HG02938 (cell line): ENCODE measurements at regions not wholly inside any gene's neighbourhood (a gene's known extent, or its start where the extent isn't known, plus 50 kb on each side); places are given as distances from the start of the nearest gene placed in this dataset.
"Not testable (repeated sequence)": the region's sequence is repeated elsewhere in the genome, so short reads cannot be mapped to it uniquely, and the experiment has no call there.

ENCODE experiments used
- ATAC-seq: cut with Tn5 transposase; IDR thresholded peaks from one replicate; pipeline ENCODE4 v1.9.1; 2021; ENCODE audit warnings: mild to moderate bottlenecking, moderate library complexity; ENCODE audit not compliant: unreplicated experiment

DNA sequence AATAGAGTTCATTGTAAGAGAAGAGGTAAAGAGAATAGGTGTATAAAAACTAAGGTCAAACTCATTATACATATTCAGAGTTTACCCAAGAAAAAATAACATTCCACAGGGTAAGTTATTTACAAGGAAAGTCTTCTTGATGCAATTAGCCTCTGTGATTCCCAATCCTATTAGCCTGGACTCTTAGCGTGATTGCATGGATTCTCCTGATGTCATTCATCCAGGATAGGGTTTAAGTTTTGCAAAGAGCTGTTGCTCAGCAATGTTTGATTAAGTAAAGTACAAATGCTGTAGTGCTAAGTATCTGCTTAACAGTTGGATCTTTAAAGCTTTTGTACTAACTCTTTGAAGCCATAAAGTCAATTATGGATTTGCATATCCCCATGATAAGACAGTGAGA is 767.8 kb upstream of the LUZP2 start:
- ATAC-seq: no peak

DNA sequence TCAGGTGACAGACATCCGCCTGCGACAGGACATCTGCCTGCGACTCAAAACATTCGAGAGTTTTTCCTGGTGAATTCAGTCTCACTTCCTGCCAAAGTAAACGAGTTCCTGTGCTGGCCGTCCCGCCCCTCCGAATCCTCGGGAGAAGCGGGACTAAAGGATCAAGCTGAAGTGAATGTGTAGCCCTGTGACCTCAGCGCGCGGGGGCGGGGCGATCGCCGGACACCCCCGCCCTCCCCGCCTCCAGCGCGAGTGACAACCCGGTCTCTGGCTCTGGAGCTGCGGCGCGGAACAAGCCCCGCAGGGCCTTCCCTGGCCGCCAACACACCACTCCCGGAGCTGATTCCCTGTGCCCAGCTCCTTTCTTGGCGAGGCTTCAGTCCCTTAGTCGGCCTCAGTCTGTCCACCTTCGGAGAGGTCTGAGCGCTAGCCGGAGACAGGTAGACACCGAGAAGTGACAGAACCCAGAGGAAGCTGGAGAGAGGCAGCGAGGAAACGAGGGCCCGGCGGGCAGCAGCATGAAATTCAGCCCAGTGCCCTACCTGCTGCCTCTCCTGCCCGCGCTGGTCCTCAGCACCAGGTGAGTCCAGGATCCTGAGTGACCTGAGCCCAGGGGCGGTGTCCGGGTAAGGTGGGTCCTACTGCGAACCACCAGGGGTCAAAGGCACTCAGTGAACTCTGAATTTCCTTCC is 766.4 kb upstream of the LUZP2 start:
- no peak for ATAC-seq

DNA sequence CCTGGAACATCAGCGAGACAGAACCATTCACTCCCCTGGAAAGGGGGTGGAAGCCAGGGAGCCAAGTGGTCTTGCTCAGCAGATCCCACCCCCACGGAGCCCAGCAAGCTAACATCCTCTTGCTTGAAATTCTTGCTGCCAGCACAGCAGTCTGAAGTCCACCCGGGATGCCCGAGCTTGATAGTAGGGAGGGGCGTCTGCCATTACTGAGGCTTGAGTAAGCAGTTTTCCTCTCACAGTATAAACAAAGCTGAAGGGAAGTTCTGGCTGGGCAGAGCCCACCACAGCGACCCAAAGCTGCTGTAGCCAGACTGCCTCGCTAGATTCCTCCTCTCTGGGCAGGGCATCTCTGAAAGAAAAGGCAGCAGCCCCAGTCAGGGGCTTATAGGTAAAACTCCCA is 764.8 kb upstream of the LUZP2 start:
- no peak for ATAC-seq

DNA sequence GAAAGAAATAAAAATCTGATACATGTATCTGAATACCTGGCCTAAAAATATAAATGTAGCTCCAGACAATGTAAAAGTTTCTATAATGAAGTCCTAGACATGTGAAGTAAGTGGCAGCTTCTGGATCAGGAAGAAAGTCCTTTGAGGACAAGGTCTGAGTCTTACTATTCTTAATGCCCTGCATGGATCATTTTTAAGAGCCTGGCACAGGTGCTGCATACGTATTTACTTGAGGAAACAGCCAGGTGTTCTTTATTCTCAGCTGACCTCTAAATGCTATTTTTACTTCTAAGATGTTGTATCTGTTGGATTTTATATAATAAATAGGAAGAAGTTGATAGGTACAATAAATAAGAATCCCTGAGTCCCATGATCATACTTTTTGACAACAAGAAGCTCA is 750.0 kb upstream of the LUZP2 start:
- ATAC-seq: no peak

DNA sequence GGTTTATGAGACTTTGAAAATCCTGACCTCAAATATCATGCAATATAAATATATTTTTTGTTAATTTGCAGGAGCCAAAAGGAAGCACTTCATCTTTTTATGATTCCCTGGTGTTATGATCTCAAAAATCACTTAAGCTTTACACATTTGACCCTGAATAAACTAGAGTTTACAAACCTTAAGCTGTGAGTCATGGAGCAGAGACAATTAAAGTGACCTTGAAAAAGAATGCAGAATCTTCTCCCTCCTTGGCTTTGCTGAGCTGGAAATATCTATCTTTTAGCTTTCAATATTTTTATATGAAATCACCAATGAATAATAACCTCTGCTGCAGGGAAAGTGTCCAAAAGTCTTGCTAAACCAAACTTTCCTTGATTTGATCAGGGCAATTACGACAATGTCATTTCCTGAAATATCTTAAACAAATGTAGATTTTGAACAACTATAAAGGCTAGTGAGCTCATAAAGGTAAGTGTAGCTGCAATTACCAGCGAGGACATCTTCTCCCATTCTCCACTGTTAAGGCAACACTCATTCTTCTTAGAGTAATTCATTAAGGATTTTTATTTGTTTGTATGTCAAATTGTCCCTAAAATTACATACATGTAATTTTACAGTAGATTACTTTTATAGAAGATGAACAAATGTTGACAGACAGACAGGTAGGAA is 747.0 kb upstream of the LUZP2 start:
- ATAC-seq: no peak

DNA sequence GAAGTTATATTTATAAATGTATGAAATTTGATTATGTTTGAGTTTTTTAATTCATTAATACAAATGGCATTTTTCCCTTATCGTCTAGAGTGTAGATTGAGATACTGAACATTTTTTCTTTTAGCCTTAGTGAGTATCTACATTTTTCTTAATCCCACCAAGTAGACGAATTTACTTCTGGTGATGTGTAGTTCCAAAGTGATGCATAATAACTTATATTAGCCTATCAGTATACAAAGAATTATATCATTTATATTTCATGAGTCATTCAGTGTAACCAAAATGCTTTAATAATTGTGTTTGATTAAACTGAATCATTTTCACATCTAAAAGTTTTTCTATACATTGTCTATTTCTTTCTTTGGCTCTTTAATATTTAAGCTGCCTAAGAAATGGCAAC is 745.6 kb upstream of the LUZP2 start:
- no peak for ATAC-seq

DNA sequence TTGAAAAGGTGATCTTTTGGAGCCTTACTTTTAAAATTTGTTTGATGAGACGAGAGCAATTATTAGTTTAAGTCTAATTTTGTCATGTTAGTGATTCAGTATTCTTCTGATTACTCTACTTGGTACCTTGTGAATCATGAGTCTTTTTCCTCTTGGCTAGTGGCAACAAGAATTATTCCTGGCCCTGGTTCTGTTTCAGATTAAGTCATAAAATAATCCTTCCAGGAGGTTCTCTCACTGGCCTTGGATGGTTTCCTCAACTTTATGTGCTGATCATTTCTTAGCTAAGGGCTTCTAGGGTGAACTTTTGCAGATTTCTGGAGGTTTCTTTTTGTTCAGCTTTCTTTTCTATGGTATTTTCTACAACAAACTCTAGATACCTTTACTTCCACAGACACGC is 741.8 kb upstream of the LUZP2 start:
- ATAC-seq: no peak

DNA sequence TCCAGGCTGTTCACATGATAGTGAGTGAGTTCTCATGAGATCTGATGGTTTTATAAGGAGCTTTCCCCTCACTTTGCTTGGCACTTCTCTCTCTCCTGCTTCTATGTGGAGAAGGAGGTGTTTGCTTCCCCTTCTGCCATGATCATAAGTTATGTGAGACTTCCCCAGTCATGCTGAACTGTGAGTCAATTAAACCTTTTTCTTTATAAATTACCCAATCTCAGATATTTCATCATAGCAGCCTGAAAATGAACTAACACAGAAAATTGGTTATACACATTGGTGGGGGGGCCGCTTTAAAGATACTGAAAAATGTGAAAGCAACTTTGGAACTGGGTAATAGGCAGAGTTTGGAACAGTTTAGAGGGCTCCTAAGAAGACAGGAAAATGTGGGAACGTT is 741.1 kb upstream of the LUZP2 start:
- no peak for ATAC-seq

DNA sequence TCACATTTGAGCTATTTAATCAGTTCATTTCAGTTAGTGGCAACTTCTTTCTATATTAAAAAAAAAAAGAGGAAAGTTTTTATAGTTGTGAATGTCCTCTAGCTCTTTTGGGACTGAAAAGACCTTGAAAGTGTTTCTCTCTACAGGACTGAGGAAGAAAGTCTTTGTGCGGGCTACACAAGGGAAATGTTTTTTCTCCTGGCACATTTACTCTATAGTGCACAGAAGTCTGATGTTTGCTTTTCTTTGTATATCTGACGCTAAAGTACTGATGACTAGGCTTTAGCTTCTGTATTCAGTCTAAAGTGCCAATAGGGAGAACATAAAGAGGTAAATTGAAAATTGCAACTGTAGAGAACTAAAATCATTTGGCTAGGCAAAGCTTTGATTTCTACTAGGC is 737.4 kb upstream of the LUZP2 start:
- ATAC-seq: no peak

DNA sequence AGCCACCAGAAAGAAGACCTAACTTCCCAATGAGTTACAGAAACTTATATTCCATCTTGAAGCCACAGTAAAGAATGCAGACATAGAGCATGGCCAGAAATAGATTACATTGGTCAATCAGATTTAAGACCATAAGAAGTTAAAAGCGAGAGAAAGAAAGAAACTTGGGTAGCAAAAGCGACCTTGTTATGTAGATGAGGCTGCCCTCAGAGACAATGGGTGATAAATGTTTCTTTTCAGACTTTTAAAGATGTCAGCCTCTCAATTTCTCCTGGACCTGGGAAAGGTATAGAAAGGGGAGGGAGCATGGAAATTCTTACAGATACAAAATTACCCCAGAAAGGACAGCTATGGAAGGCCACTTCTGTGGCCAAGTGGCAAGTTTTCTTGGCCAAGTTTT is 732.6 kb upstream of the LUZP2 start:
- ATAC-seq: no peak

DNA sequence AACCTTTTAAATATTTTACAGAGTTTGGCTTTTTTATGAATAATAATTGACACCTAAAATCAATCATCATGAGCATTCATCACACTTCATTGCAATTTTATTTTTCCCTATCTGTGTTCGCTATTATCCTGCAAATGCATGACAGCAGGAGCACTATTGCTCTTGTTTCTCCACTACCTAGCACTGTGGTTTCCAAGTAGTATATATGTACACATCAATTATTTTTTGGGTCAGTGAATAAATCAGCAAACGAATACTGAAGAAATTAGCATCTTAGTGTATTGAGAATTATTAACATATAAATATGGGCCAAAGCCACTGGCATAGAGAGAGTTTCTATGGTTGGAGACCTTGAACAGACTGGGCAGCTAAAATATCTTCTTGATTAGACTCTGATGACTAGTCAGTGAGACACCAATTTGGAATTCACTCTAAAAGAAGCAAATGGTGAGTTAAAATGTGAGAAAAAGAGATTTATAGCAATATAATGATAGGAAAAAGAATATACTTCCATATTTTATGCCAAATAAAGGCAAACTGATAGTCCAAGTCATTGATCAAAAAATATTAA is 731.1 kb upstream of the LUZP2 start:
- no peak for ATAC-seq

DNA sequence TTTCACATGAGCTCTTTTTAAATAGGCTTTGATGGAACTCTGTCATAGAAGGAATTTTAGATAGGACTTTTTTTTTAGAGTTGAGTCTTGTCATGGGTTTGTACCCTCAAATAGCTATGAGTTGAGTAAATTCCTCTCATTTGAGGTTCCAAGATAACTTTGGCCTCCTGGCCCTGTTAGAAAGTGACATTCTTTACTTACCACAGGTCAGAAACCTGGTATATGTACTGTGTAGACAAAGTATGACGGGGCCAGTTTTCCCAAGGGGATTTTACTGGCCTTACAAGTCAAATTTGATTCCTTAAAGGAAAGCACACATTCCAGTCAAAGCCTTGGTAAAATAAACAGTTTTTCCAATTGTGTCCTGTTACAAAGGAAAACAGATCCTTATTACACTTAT is 729.3 kb upstream of the LUZP2 start:
- ATAC-seq: no peak

DNA sequence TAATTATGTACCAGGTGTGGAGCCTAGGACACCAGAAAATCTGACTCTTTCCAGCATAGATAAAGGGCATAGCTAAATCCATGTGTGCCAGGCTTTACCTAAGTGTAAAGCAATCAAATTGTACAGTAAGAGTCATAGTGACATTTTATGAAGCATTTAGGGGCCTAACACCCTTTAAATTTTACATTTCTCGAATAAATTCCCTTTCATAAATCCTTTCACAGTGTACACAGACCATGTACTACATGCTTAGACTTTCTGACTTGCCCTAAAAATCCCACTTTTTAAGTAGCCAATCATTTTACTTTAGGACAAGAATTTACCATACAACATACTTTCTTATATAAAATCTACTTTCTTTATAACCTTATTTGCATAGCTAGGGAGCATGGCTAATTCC is 727.6 kb upstream of the LUZP2 start:
- no peak for ATAC-seq

DNA sequence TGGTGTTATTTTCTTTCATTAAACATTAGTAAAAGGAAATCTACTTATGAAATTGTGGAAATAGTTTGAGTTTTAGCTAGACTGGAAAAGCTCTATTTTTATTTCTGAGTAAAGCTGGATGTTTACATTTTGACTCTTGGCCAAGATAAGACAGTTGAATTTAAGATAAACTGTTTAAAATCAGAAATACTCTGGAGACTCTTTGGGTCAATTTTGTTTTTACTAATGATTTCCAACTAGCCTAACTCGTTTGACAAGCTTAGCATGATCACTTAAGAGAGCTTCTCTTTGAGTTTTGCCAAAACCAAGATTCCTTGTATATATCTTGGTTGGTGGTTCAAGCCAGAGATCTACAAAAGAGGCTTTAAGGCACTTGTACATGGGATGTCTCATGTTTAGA is 724.8 kb upstream of the LUZP2 start:
- ATAC-seq: no peak

DNA sequence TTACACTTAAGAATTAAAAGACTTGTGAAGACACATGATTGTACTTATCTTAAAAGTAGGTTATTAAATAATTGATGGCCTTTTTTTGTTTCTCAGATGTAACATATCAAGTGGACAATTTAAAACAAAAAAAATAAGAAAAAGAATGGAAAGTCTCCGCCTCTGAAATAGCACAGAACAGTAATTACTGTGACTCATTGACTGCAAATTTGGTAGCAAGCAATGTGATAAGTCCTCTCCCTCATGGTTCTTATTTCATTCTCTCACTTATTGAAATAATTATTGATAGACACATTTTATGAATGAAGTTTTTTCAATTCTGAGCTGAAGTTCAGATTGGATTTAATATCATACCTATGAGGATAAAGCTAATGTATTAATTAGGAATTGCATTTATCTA is 717.9 kb upstream of the LUZP2 start:
- ATAC-seq: no peak

DNA sequence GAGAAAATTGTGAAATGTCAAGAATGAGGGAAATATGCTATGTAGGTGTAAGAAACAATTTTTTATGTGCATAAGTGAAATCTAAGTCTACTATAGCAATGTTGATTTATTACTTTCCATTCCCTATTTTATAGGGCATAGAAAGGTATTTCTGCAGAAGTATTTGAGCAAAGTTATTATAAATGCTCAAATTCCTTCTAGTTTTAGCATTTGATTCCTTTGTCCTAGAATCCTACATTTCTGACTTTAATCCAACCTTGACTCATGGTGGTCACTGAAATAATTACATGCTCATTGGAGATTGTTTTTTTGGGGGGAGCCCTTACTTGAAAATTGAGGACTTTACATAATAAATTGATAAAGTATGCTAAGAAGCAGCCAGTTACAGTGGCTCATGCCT is 716.6 kb upstream of the LUZP2 start:
- ATAC-seq: no peak

DNA sequence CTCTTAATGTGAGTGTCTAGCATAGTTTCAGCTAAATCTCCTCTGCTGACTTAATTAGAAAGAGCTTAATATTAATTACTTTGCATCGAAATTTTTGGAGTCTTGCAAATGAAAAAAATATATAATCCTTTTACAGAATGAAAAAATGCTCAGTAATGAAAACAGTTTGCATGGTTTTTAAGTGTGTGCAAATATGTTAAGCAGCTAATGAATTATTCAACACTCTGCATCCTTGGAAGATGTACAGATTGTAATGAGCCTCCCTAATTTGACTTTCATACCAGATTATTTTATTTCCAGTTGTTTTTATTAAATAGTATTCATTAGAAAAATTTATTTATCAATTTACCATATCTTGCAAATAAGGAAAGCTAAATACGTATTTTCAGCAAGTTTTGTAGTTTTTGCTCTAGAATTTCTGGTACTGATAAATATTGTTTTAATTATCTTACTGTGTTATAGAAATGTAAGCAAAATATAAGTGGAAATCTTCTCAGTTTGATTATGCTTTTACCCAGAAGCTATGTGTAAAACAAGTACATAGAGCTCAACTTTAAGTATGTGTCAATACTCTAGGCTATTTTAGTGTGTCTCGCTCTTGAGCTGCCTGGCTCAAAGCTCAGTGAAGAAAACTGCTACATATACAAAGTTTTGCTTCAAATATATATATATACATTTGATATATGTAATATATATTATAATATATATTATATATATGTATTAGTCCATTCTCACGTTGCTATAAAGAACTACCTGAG is 714.9 kb upstream of the LUZP2 start:
- no peak for ATAC-seq

DNA sequence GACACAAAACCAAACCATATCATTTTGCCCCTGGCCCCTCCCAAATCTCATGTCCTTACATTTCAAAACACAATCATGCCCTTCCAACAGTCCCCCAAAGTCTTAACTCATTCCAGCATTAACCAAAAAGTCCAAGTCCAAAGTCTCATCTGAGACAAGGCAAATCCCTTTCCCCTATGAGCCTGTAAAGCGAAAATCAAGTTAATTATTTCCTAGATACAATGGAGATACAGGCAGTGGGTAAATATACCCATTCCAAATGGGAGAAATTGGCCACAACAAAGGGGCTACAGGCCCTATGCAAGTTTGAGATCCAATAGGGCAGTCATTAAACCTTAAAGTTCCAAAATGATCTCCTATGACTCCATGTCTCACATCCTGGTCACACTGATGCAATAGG is 709.9 kb upstream of the LUZP2 start:
- not testable (repeated sequence) for ATAC-seq

DNA sequence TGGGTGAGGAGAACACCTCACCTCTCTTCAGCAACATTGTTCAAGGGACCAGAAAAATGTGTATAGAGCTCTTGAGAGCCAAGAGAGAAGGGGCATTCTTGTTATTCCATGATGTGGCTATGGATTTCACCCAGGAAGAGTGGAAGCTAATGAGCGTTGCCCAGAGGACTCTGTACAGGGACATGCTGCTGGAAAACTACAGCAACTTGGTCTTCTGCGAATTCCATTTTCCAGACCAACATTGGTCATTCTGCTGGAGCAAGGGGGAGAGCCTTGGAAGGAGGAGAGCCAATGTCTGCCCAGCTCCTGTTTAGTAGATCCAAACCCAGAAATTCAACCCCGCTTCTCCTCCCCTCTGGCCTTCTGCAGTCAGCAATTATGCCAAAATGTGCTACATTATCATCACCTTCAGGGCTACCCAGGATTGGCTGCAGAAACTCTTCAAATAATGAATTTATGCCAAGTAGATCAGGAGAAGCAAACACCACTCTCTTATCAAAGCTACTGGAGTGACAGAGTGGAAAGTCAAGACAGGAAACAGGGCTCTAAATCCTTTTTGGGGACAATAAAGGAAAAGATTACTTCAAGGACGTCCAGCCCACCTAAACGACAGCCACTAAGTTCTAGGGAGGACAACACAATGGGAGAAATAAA is 707.5 kb upstream of the LUZP2 start:
- no peak for ATAC-seq

DNA sequence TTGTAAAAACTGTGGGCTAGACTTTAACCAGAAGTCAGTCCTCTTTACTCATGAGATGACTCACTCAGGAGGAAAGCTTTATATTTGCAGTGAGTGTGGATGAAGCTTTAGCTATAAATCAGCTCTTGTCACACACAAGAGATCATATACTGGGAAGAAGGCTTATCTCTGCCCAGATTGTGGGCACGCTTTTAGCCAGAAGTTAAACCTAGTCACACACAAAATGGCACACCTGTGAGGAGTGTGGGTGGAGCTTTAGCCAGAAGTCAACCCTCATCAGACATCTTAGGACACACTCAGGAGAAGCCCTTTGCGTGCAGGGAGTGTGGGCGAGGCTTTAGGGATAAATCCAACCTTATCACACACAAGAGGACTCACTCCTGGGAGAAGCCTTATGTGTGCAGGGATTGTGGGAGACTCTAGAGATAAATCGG is 706.9 kb upstream of the LUZP2 start:
- ATAC-seq: no peak
